HUES64 (cell line): ENCODE measurements at regions not wholly inside any gene's neighbourhood (a gene's known extent, or its start where the extent isn't known, plus 50 kb on each side); places are given as distances from the start of the nearest gene placed in this dataset.

Experiments used
- H3K27ac ChIP-seq: 2 replicates; pipeline ENCODE4 v1.7.0; 2013; ENCODE audit warnings: low read depth, low read length, inconsistent platforms
- H3K27me3 ChIP-seq: 2 replicates; pipeline ENCODE4 v1.6.1; 2013; ENCODE audit warnings: mild to moderate bottlenecking, low read length; ENCODE audit not compliant: insufficient read depth
- H3K36me3 ChIP-seq: 2 replicates; pipeline ENCODE4 v1.6.1; 2013; ENCODE audit warnings: mild to moderate bottlenecking, low read length; ENCODE audit not compliant: insufficient read depth
- H3K4me1 ChIP-seq: 2 replicates; pipeline ENCODE4 v1.6.1; 2013; ENCODE audit warnings: mild to moderate bottlenecking, low read length, moderate library complexity; ENCODE audit not compliant: insufficient read depth
- H3K4me3 ChIP-seq: 2 replicates; pipeline ENCODE4 v1.5.1; 2013; ENCODE audit warnings: mild to moderate bottlenecking, low read length, moderate library complexity
- H3K9ac ChIP-seq: 2 replicates; pipeline ENCODE4 v1.6.1; 2013; ENCODE audit warnings: mild to moderate bottlenecking, low read depth, low read length
- H3K9me3 ChIP-seq: 2 replicates; pipeline ENCODE4 v1.6.1; 2013; ENCODE audit warnings: low read depth, low read length; ENCODE audit not compliant: insufficient read depth
- WGBS: fragments of 150-250, 120-280 bp; methylation state at CpG from one replicate; pipeline ENCODE4 v1.1.7; 2013; ENCODE audit warnings: missing lambda C conversion rate; 5-methylcytosine and 5-hydroxymethylcytosine counted together

- Histone ChIP-seq H3K36me3 (no peaks in the 10 kb centered on the region), H3K9ac (no peak overlapping the region), H3K4me1 (no peaks in the 10 kb centered on the region), H3K27me3 (no peaks in the 10 kb centered on the region), H3K4me3 (no peak overlapping the region), H3K27ac (no peak overlapping the region), H3K9me3 (no peaks in the 10 kb centered on the region)
- WGBS = no CpG with 5 or more reads among the region's 2 CpGs
These were observed 100.0 kb downstream of the AQP4 start for GRCh38 chr18:26765498-26765897.

- H3K4me3 ChIP-seq = no peak overlapping the region
- no peak overlapping the region for H3K9ac ChIP-seq
- no peaks in the 10 kb centered on the region for H3K9me3 ChIP-seq
- H3K4me1 ChIP-seq = no peaks in the 10 kb centered on the region
- no peaks in the 10 kb centered on the region for H3K36me3 ChIP-seq
- no peak overlapping the region for H3K27ac ChIP-seq
- no peaks in the 10 kb centered on the region for H3K27me3 ChIP-seq
These were observed 100.9 kb downstream of the AQP4 start for GRCh38 chr18:26764586-26764985.

- Histone ChIP-seq H3K4me1 (no peaks in the 10 kb centered on the region), H3K36me3 (no peaks in the 10 kb centered on the region), H3K27me3 (no peaks in the 10 kb centered on the region), H3K27ac (no peak overlapping the region), H3K9ac (no peak overlapping the region), H3K4me3 (no peak overlapping the region), H3K9me3 (no peaks in the 10 kb centered on the region)
- WGBS = 98% methylated on average over 1 of the region's 1 CpG
These were observed 101.3 kb downstream of the AQP4 start for GRCh38 chr18:26764177-26764576.

DNA sequence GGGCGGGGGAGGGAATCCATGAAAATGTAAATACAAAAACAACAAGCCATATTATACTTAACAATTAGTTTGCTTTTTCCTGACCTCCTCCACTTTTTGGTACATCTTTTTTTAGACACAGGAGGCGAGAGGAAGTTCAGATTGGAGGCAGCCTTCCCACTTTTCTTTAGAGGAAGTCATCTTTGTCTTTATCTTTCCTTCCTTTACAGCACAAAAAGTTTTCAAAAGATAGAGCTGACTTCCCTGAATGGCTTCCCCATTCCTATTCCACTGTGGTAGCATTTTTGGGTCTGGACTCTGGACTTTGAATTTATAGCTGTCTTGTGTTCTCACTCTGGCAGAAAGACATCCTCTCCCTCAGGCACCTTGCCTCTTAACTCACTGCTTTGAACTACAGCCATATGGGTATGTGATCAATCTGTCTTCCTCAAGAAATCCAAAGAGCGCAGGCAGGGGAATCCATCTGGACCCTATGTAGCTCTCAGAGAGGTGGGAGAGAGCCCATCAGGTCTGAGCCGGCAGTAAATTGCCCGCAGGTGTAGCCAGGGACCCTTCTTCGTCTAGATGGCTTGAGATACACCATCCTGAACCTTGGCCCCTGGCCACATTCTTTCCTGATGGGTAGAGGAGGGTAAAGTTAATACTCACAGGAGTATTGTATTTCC is 101.9 kb downstream of the AQP4 start:
- no peaks in the 10 kb centered on the region for H3K9me3 ChIP-seq
- no peak overlapping the region for H3K4me3 ChIP-seq
- no peaks in the 10 kb centered on the region for H3K4me1 ChIP-seq
- no peaks in the 10 kb centered on the region for H3K27me3 ChIP-seq
- H3K9ac ChIP-seq = no peak overlapping the region
- no peaks in the 10 kb centered on the region for H3K36me3 ChIP-seq
- WGBS = 91% methylated on average over 5 of the region's 6 CpGs
- H3K27ac ChIP-seq = no peak overlapping the region

GRCh38 chr18:26757263-26758019 is 108.1 kb downstream of the AQP4 start:
- WGBS = 86% methylated on average over 4 of the region's 4 CpGs
- H3K9ac ChIP-seq = no peak overlapping the region
- no peaks in the 10 kb centered on the region for H3K36me3 ChIP-seq
- H3K27ac ChIP-seq = no peak overlapping the region
- no peaks in the 10 kb centered on the region for H3K27me3 ChIP-seq
- H3K9me3 ChIP-seq = no peaks in the 10 kb centered on the region
- H3K4me1 ChIP-seq = no peaks in the 10 kb centered on the region
- H3K4me3 ChIP-seq = no peak overlapping the region

DNA sequence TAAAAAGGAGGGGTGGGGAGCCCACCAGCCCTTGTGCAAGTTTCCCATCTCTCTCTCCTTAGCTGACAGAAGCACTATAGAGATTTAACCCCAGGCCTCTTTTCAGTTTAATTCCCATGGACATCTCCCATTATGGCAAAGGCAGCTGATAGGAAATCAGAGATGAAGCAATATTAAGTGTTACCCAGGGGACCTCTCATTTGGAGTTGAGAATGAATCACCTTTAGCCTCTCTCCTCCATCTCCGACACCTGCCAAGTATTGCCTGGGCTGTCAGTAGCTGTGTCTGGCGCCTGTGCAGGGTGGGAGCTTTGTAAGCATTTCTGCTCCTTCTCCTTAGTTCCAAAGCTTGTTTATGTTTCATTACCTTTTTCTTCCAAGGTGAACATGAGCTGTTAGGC is 109.0 kb downstream of the AQP4 start:
- Histone ChIP-seq H3K9me3 (no peaks in the 10 kb centered on the region), H3K36me3 (no peaks in the 10 kb centered on the region), H3K27ac (no peak overlapping the region), H3K4me3 (no peak overlapping the region), H3K27me3 (no peaks in the 10 kb centered on the region), H3K9ac (no peak overlapping the region), H3K4me1 (no peaks in the 10 kb centered on the region)
- 97% methylated on average over 2 of the region's 2 CpGs for WGBS

DNA sequence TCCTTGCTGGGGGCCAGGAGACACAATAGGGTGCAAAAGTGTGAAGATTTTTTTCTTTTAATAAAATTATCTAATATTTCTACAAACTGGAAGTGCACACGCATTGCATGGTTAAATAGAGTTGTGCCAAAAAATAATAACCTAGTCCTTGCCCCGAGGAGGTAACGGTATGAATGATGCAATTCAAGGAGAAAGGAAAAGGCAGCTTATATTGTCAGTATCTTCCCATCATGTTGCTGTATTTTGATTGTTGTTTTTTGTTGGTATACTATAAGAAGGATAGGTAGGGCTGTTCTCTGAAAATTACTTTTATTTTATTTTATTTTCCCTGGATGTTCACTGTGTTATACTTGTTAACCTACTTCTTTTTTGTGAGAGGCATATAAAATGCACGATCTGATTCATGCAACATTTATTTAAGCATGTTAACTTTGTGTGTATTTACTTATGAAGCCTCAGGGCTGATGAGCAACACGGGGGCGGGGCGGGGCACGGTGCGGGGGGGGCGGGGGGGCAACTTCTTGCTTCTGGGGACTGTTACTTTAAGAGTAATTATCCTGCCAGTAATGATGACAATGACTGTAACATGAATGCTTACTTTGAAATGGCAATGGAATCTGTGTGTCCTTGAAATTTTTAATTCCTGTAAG is 118.6 kb downstream of the AQP4 start:
- 56% methylated on average over 8 of the region's 10 CpGs for WGBS
- no peaks in the 10 kb centered on the region for H3K27me3 ChIP-seq
- no peak overlapping the region for H3K9ac ChIP-seq
- H3K4me1 ChIP-seq = peaks cover 10% of the 10 kb centered on the region
- H3K27ac ChIP-seq = no peak overlapping the region
- no peaks in the 10 kb centered on the region for H3K36me3 ChIP-seq
- no peaks in the 10 kb centered on the region for H3K9me3 ChIP-seq
- no peak overlapping the region for H3K4me3 ChIP-seq

GRCh38 chr18:26746398-26746797 is 119.1 kb downstream of the AQP4 start:
- Histone ChIP-seq H3K4me3 (no peak overlapping the region), H3K36me3 (no peaks in the 10 kb centered on the region), H3K27ac (no peak overlapping the region), H3K27me3 (no peaks in the 10 kb centered on the region), H3K4me1 (peaks cover 10% of the 10 kb centered on the region), H3K9ac (no peak overlapping the region), H3K9me3 (no peaks in the 10 kb centered on the region)
- WGBS = 86% methylated on average over 4 of the region's 5 CpGs

- Histone ChIP-seq H3K36me3 (no peaks in the 10 kb centered on the region), H3K27me3 (no peaks in the 10 kb centered on the region), H3K9me3 (no peaks in the 10 kb centered on the region), H3K4me1 (peaks cover 10% of the 10 kb centered on the region), H3K9ac (no peak overlapping the region), H3K4me3 (no peak overlapping the region), H3K27ac (no peak overlapping the region)
- 74% methylated on average over 6 of the region's 6 CpGs for WGBS
These were observed 120.0 kb downstream of the AQP4 start for GRCh38 chr18:26745288-26746181.

DNA sequence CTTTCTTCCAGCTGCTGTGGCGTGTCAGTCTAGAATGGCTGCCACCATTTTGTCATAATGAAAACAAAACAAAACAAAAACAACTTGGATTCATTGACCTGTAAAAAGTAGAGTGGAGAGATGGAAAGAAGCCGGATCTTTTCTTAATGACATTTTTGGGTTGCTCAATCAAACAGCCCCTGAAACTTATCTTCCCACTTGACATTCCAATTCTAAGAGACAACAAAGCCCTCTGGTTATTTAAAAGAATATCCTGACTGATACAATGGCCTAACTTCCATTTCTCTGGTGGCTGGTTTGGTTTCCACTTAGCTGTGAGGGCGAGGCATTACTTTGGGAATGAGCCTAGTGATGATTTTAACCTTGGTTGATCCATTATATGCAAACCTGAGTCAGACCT is 123.7 kb downstream of the AQP4 start:
- Histone ChIP-seq H3K27ac (no peak overlapping the region), H3K27me3 (no peaks in the 10 kb centered on the region), H3K9ac (no peak overlapping the region), H3K36me3 (no peaks in the 10 kb centered on the region), H3K4me3 (no peak overlapping the region), H3K4me1 (peaks cover 10% of the 10 kb centered on the region), H3K9me3 (no peaks in the 10 kb centered on the region)
- 97% methylated on average over 2 of the region's 3 CpGs for WGBS

GRCh38 chr18:26741048-26741447 is 124.5 kb downstream of the AQP4 start:
- Histone ChIP-seq H3K9me3 (no peaks in the 10 kb centered on the region), H3K4me1 (peaks cover 7% of the 10 kb centered on the region), H3K36me3 (no peaks in the 10 kb centered on the region), H3K27me3 (no peaks in the 10 kb centered on the region), H3K4me3 (no peak overlapping the region), H3K27ac (no peak overlapping the region), H3K9ac (no peak overlapping the region)
- WGBS = 100% methylated on average over 1 of the region's 1 CpG
